ENCODE measurements at regions not wholly inside any gene's neighbourhood (a gene's known extent, or its start where the extent isn't known, plus 50 kb on each side); places are given as distances from the start of the nearest gene placed in this dataset.
"Not testable (repeated sequence)": the region's sequence is repeated elsewhere in the genome, so short reads cannot be mapped to it uniquely, and the experiment has no call there.

DNA sequence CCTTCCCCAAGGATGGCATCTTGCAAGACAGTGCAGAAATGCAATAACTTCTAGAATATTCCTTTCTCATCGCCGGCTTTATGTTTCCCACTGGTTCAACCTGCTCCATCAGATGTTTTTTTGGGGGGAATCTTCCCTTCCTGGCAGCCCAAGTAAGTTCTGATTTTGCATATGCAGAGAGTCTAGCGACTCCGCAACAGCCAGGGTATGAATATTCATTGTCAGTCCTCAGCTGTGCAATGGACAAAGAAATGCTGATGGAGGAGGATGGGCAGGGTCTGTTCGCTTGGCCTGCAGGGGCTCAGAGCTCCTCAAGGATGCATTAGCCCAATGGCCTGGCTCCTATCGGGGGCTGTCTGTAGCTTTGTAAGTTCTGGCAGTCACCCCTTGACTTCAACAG is 358.8 kb upstream of the CCL2 start:
- DNase-seq (ENCODE audit: low read depth), result no peak

DNA sequence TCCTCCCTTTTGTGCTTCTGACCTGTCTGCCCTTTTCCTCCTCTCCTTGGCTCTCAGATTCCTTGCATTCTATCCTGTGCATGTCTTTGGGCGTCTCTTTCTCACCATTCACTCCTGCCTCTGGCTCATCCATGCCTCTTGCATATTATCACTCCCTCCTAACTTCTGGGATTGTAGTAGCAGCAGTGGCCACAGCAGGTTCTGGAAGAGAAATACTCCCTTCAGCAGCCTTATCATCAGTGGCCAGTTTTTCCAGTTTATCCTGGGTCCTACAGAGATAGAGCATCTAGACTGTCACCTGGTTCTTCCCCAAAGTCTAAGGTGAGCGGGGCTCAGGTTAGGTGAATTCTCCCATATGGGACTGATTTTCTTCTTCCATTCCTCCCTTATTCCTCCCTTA is 354.0 kb upstream of the CCL2 start:
- no peak for DNase-seq (ENCODE audit: low read depth)

DNA sequence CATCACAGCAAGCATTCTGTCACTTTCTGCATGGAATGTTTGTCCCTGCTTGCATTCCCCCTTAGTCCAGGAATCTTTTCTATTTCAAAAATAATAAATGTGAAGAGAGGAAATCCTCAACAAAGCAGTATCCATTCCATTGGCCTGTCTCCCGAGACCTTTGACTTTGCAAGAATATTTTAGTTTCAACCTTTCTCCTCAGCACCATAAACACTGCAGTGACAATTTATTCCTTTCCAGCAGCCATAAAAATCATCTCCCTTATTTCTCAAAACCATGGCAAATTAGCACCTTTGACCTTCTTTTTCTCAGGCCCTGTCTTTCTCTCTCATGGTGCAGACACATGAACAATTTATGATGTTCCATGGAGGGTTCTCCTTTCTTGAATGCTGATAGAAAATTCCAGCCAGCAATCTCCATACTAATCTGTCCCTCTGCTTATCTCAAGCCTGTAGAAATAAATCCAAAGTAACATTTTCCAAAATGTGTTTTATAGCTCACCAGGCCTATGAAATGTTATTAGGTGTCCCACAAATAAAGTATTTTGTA is 352.1 kb upstream of the CCL2 start:
- DNase-seq (ENCODE audit: low read depth), result no peak

DNA sequence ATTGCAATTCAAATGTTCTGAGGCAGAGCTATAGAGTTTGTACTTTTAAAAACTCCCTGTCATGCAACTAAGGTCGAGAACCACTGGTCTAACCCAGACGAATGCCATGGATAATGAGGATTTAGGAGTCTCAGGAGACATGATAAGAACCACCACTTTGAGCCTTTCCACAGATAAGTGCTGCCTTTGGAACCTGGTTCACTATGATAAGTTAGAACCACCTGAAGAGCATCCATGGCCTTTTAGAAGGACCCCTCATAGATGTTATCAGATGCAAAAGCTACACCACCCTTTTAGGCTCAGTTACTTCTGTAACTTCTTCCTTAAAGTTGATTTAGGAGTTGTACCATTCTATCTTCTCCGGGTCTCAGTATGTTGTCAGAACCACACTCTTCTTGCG is 350.6 kb upstream of the CCL2 start:
- DNase-seq (ENCODE audit: low read depth), result no peak

DNA sequence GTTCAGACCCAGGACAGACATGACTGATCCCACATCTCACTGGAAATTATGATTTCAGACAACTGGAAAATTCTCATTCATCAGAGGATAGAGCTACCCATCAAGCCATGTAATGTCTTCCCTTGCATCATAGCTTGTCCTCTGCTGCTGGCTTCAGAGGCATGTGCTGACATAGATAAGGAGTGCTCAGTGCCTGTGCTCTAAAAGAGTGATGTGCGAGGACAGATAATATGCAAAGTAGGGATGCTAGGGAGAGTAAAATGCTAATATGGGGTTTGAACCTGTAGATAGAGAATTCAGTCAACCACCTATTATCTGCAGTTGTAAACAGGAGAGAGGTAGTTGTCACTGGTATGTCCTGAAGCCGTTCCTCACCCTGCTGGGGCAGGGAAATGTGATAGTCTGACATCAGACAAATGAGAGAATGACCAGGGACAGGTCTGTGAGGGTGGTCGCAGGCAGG is 349.7 kb upstream of the CCL2 start:
- no peak for DNase-seq (ENCODE audit: low read depth)

DNA sequence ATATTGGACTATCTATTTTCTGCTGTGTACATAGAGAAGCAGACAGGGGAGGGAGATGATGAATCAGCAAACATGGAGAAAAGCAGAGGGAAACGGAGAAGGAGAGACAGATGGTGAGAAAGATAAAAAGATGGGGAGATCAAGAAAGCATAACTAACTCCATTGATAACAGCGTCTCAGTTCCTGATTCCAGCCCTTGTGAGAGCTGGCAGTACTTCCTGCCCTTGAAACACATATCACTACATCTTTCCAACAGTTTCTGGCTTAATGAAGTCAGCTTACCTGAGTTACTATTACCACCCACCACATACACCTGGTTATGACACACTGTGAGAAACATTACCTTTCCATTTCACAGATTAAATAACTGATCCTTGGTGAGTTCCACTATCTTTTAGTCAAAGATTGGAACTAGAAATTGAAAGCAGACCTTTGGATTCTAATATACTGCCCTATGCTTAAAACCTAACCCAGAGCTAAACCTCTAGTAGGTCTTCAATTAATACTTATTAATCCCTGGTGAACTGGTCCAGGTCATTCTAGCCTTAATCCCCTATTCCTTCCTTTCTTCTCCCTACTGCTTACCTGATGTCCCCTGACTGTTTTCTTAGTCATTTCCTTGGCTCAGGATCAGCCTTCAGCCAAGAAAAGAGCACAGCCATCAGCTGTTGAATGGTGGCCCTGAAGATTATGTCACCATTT is 346.6 kb upstream of the CCL2 start:
- no peak for DNase-seq (ENCODE audit: low read depth)

DNA sequence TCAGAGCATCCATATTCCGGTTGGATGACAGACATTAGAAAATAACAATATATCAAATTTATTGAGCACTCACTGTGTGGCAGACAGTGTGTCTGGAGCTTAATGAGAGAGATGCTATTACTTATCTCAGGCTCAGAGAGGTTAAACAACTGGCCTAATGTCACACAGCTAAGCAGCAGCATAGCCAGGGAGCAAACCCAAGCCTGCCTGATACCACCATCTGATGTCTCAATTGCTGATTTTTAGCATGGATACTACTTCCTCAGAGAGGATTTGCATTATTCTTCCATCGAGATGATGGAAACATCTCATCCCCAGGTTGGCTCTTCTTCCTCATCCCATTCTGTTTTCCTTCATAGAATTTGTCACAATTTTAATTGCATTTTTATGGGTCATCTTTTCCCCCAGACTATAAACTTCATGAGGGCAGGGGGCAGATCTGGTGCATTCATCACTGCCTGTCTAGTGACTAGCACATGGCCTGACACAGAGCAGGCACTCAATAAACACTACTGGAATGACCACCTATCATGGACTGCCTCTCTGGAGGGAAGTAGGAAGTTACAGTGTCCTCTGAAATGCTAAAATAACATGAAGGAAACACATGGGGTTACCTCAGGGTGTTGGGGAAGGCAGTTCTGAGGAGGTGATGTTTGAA is 344.8 kb upstream of the CCL2 start:
- no peak for DNase-seq (ENCODE audit: low read depth)

DNA sequence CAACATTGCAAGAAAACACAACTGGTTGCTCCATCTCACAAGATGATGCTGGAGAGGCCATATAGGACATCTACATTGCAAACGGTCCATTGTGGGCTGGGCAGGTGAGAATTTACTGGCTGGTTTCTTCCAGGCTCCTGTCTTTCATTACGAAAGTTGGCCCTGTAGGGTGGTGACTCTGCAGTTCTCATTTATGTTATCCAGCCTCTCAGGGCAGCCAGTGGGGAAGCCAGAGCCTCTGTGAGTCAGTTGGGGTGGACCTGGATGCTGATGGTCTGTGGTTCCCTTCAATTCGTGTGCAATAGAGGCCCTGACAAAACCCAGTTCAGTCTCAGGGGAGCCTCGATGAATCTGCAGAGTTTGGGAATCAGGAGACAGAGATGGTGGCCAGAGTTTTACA is 341.0 kb upstream of the CCL2 start:
- DNase-seq (ENCODE audit: low read depth), result no peak

DNA sequence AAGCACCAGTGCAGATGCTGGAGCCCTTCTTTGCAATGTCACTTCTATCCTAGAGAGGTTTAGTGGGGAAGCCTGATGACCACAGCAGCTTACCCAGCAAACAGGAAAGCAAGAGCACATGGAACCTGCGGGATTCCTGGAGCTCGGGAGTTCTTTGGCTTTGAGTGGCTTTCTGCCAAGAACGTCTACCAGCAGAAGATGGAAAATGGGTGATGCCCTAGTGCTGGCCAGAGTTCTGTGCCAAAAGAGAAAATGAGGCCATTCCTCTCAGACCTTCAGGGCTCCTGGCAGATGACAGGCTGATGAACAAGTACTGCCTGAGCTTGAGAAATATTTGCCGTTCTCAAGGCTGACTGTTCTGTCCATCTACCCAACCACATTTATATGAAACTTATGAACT is 332.1 kb upstream of the CCL2 start:
- DNase-seq (ENCODE audit: low read depth), result no peak

DNA sequence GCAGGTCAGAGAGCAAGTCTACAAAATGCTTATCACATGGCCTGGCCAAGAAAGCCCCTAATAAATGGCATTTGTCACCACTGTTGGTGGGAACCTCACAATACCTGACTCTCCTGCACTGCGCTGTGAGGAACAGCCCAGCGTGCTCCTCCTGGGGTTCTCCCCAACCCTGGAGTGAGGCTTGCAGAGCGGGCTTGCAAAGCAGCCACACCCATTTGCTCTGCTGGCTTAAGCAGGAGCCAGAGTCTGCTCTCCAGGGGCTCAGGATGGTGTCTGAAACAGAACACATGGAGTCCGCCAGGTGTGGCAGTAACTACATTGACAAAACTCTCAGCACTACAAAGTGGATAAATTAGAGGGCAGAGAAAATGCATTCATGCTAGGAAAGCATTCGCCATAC is 331.0 kb upstream of the CCL2 start:
- DNase-seq (ENCODE audit: low read depth), result no peak

DNA sequence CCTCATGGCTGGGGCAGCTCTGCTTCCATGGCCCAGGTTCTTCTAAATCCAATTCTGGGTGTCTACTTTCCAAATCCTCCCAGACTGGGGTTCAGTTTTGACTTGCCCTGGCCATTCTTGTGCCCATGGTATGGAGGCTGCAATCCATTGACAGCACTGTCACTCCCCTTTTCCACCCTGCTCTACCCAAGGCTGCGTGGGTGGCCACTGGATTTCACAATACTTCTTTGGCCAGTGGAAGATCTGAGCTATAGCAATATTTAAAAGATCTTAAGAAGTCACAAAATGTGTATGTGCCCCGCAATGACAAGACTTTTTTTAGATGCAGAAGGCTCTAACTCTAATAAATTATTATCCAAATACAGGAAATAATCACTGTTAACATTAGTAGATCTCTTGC is 329.4 kb upstream of the CCL2 start:
- no peak for DNase-seq (ENCODE audit: low read depth)

DNA sequence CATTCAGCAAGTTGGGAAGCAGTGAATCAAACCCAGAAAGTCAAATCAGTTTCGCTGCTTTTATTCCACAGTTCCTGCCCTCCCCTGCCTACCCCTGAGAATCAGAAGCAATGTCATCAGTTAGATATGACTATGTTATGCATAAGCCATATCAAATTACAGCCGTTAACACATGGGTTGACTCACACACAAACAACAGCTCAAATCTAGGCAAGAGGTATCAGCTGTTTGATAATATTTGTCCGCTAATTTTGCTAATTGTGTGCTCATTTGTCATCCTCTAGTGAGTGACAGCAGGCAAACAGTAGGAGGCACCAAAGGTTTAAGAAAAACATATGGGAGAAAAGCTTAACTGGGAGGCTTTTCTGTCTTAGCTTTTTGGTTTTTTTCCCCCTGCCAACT is 327.4 kb upstream of the CCL2 start:
- DNase-seq (ENCODE audit: low read depth), result no peak

DNA sequence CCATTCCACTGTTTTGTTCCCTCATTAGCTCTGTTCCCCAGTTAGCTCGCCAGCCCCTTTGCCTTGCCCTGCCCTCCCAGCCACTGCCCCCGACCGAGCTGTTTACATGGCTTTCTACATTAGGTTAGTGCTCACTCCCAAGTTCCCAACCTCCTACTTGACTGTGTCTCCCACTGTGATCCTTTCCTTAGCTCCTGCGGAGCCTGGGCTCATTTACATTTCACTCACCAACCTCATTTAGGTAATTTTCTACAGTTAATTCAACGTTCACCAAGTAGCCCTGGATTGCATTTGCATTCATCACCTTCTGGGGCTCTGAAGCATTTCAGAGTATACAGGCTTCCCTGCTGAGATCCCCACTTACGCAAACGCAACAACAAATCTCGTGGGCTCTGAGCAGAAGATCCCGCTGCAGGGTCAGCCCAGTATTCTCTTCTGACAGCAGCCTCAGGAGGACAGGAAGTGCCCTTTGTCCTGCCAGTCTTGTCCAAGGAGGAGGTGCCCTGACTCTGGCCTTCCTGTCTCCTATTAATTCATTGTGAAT is 325.8 kb upstream of the CCL2 start:
- DNase-seq (ENCODE audit: low read depth), result no peak

DNA sequence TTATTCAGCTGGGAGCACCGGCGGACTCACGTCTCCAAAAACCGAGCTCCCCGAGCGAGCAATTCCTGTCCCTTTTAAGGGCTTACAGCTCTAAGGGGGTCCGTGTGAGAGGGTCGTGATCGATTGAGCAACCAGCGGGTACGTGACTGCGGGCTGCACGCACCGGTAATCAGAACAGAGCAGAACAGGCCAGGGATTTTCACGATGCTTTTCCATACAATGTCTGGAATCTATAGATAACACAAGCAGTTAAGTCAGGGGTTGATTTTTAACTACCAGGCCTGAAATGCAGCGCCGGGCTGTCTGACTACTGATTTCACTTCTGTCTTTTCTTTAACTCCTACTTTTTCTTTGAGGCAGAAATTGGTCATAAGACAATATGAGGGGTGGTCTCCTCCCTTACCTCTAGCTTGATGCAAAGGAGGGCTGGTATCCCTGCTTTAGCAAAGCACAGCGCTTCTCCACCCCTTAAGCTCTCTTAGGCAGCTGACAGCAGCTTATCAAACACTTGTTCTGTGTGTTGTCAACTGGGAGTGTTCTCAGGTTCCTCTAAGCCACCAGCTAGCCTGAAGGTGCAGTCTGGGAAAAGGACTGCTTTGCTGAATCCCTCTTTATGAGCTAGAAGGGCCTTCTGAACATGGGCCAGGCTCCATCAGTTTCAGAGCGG is 323.8 kb upstream of the CCL2 start:
- DNase-seq (ENCODE audit: low read depth), result not testable (repeated sequence)

DNA sequence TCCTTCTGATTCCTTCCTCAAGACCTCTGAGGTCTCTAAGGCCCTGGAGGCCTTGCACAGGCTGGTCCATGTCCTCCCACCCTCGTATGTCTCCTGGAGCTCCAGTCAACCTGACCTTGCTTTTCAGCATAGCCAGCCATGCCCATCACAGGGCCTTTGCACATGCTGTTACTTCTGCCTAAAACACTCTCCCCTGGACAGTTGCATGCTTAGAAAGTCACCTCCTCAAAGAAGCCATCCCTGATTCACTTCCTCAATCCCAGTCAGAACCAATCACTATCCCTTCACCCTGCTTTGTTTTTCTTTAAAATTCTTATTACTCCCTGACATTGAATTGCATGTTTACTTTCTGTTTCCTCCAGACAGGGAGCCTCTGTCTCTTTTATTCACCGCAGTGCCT is 322.1 kb upstream of the CCL2 start:
- DNase-seq (ENCODE audit: low read depth), result no peak

DNA sequence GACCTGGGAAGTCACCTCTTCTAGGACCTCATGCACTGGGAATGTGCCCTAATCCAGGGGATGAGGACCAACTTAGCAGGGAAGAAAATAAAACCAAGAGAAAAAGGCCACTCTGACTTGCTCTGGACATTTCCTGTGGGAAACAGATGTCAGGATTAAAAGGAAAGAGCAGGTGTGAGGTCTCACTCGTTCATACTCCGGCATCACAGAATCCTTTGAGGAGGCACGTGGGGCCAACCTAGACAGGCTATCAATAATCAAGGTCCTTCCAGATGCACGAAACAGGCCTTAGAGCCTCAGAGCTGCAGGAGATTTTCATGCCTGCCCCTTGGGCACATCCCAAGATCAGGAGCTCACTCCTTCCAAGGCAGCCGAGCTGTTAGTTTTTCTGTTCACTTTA is 321.5 kb upstream of the CCL2 start:
- DNase-seq (ENCODE audit: low read depth), result no peak

DNA sequence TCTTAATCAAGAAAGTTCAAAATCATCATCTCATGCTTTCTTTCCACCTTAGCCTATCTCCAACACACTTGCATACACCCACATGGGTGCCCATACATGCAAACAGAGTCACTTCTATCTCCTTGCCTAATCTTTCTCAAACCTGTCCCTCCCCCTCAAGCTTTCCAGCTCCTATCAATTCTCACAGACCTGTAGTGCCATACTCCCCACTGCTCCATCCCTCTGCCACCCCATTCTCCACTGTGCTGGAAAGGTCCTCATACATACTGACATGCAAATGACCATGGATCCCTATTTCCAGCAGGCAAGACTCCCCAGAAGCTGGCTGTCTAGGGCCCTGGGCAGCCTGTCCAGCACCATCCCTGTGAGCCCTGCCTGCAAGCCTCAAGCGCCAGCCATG is 320.4 kb upstream of the CCL2 start:
- no peak for DNase-seq (ENCODE audit: low read depth)

DNA sequence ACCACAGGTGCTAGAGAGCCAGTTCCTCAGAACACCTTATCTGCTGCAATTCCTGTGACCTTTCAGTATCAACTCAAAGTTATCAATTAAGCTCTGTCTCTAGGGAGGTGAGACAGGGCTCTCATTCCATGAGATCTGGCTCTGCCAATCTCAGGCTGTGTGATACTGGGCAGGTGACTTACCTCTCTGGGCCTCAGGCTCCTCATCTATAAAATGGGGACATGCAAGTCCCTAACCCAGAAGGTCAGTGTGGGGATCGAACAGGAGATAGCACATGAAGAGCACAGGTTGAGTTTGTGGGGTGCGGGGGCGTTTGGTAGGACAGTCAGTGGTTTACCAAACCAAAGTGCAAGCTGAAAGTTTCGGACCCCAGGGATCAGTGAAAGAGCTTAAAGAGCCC is 319.3 kb upstream of the CCL2 start:
- no peak for DNase-seq (ENCODE audit: low read depth)

DNA sequence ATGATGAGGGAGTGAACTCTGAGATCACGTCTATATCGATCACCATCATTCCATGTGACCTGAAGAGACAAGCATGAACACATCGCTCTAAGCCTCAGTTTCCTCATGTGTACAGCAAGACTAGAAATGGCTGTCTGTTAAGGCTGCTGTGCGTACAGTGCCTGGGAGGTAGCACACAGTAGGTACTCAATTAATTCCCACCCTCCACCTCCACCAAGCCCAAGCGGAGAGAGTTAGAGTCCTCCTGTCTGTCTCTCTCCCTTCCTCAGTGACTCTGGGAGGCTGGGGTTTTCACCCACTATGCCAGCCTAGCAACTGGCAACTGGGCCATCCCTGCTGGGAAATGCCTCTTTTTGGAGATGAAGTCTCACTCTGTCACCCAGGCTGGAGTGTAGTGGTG is 318.3 kb upstream of the CCL2 start:
- no peak for DNase-seq (ENCODE audit: low read depth)

DNA sequence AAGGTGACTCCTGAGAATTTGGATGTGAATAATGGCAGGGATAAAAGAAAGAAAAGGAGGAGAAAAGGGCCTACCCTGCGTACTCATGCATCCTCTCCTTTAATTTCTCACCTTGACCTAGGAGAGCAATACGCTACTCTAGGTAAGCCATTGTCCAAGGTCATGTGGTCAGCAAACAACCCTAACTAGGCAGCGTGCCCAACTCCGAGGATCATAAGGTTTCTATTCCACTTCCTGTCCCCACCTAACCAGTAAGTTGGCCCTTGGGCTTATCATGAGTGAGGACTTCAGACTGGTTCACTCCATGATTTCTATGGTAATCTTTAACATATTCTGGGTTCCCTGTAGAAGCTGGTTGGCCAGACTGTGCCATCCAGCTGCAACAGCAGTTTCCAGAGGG is 315.1 kb upstream of the CCL2 start:
- DNase-seq (ENCODE audit: low read depth), result no peak

DNA sequence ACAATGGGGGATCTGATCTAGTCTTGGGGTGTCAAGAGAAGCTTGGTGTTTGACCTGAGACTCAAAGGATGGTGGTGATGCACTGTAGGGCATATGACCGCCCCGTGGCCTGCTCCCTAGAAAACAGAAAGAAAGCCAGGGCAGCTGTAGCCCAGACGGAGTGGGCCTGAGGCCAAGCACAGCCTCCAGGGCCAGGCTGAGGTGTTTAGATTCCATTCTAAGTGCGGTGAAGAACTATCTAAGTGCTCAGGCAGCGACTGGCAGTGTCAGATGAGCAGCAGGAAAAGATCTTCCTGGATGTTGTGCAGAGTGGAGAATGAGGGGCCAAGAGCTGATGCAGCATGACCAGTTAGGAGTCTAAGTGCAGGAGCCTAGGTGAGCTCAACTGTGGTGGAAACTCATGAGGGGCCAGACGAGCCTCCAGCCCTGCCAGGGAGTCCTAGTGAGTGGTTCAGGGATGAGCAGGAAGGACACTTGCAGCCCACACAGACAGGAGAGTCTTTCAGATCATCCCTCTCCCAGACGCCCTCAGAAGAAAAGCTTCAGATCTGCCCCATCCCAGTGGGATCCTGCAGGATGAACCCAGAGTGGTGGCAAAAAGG is 314.2 kb upstream of the CCL2 start:
- DNase-seq (ENCODE audit: low read depth), result no peak

DNA sequence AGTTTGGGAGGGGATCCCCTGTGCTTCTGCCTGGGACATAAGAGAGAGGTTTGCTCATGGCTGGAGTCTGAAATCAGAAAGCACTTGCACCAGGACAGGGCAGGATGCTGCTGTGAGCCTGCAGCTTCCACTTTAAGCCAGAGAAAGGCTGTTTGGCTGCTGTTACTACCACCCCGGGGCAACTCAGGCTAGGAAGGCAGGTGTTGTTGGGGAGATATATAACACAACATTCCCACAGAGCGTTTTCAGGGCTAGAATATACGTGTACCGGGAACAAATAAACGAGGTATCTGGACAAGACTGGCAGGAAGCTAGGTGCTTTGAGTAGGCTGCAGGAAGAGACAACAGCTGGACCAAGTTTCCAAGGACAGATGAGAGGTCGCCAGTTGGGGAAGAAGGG is 313.3 kb upstream of the CCL2 start:
- DNase-seq (ENCODE audit: low read depth), result no peak

DNA sequence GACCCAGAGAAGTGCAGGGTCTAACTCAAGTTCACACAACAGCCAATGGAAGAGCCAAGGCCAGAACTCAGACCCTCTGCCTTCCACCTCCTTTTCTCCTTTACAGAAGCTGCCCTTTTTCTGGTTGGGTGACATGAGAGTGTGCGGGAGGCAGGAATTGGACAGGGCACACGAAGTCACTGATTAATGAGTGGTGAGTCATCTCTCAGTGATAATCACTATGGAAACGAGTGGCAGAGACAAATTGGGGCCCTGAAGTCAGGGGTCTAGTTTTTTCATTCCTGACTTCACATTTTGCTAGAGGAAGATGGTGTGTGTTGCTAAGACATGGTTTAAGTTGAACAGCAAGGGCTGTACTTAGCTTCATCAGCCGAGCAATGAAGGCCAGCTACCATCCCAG is 312.7 kb upstream of the CCL2 start:
- DNase-seq (ENCODE audit: low read depth), result no peak

Measured in activated T-cell treated with anti-CD3 and anti-CD28 coated beads for 48 hours (primary cell).